NB4 (cell line): ENCODE measurements at regions not wholly inside any gene's neighbourhood (a gene's known extent, or its start where the extent isn't known, plus 50 kb on each side); places are given as distances from the start of the nearest gene placed in this dataset.

Experiments
- MYC ChIP-seq: IDR thresholded peaks from 2 replicates; pipeline ENCODE4 v1.6.1; 2011; ENCODE audit warnings: low read depth, low read length
- POLR2A ChIP-seq: IDR thresholded peaks from 2 replicates; pipeline ENCODE4 v1.6.1; 2011; ENCODE audit warnings: mild to moderate bottlenecking; ENCODE audit not compliant: insufficient read length; ENCODE audit errors: extremely low read depth
- TF ChIP-seq, protein P1 (sequence below): IDR thresholded peaks from one replicate; pipeline ENCODE4 v1.5.1; 2012; ENCODE audit warnings: low read depth, low read length
- TF ChIP-seq, protein P2 (sequence below): IDR thresholded peaks from 2 replicates; pipeline ENCODE4 v1.6.1; 2011; ENCODE audit warnings: low read depth, low read length

DNA sequence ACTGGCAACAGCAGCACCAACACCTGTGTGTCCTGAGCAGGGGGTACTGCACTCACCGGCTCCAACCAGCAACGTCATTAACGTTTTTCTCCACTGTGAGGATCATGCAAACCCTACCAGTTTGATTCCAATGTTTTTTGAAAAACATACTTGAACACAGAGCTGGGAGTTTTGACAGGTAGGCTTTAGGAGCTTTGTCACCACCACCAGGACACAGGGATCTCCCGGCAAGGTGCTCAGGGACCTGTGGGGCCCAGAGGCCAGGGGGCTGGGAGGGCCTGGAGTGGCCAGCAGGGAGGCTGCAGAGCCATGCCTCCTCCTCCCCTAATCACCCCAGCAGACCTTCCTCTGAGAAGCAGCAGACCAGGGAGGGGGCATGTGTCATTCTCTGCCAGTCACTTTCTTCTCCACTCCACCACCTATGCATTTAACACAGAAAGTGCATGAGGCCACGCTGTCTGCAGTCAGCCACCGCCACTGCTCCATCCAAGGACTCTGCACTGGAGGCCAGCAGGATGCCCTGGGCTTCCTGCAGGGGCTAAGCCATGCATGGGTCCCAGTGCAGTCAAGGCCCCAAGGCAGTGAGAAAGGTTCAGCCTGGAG is 768.2 kb downstream of the KCNJ18 start:
- TF ChIP-seq POLR2A: no peak
- TF ChIP-seq, protein P1, sequence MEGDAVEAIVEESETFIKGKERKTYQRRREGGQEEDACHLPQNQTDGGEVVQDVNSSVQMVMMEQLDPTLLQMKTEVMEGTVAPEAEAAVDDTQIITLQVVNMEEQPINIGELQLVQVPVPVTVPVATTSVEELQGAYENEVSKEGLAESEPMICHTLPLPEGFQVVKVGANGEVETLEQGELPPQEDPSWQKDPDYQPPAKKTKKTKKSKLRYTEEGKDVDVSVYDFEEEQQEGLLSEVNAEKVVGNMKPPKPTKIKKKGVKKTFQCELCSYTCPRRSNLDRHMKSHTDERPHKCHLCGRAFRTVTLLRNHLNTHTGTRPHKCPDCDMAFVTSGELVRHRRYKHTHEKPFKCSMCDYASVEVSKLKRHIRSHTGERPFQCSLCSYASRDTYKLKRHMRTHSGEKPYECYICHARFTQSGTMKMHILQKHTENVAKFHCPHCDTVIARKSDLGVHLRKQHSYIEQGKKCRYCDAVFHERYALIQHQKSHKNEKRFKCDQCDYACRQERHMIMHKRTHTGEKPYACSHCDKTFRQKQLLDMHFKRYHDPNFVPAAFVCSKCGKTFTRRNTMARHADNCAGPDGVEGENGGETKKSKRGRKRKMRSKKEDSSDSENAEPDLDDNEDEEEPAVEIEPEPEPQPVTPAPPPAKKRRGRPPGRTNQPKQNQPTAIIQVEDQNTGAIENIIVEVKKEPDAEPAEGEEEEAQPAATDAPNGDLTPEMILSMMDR: no peak
- TF ChIP-seq, protein P2, sequence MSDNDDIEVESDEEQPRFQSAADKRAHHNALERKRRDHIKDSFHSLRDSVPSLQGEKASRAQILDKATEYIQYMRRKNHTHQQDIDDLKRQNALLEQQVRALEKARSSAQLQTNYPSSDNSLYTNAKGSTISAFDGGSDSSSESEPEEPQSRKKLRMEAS: no peak
- no peak for TF ChIP-seq MYC
